KMS-11 (cell line): ENCODE measurements at regions not wholly inside any gene's neighbourhood (a gene's known extent, or its start where the extent isn't known, plus 50 kb on each side); places are given as distances from the start of the nearest gene placed in this dataset.

Experiments used
- H2AFZ ChIP-seq: fragments of 200-600 bp; sonication (generic); 2 replicates; pipeline ENCODE4 v1.6.1; 2016; ENCODE audit warnings: antibody characterized with exemption, mixed run types, low read depth
- H3K27ac ChIP-seq: fragments of 200-600 bp; sonication (generic); 2 replicates; pipeline ENCODE4 v1.6.1; 2016; ENCODE audit warnings: mild to moderate bottlenecking, mixed run types
- H3K27me3 ChIP-seq: fragments of 200-600 bp; sonication (generic); 2 replicates; pipeline ENCODE4 v1.6.1; 2017; ENCODE audit warnings: mild to moderate bottlenecking, low read depth, mixed run types, moderate library complexity; ENCODE audit not compliant: insufficient read depth
- H3K36me3 ChIP-seq: fragments of 200-600 bp; sonication (generic); 2 replicates; pipeline ENCODE4 v1.6.1; 2017; ENCODE audit warnings: mild to moderate bottlenecking, mixed run types; ENCODE audit not compliant: insufficient read depth
- H3K4me1 ChIP-seq: fragments of 200-600 bp; sonication (generic); 2 replicates; pipeline ENCODE4 v1.6.1; 2016; ENCODE audit warnings: mild to moderate bottlenecking, low read depth, mixed run types; ENCODE audit not compliant: poor library complexity, severe bottlenecking
- H3K4me2 ChIP-seq: fragments of 200-600 bp; sonication (generic); 2 replicates; pipeline ENCODE4 v1.7.0; 2016; ENCODE audit warnings: mild to moderate bottlenecking, mixed run types
- H3K4me3 ChIP-seq: fragments of 200-600 bp; sonication (generic); IDR thresholded peaks from 2 replicates; pipeline ENCODE4 v1.6.1; 2017; ENCODE audit warnings: low read depth, low read length, mixed read lengths; ENCODE audit not compliant: insufficient read depth
- H3K79me2 ChIP-seq: fragments of 200-600 bp; sonication (generic); 2 replicates; pipeline ENCODE4 v1.6.1; 2016; ENCODE audit warnings: low read depth, mixed run types; ENCODE audit not compliant: insufficient read depth
- H3K9ac ChIP-seq: fragments of 200-600 bp; sonication (generic); 2 replicates; pipeline ENCODE4 v1.6.1; 2016; ENCODE audit warnings: mild to moderate bottlenecking, mixed run types
- H4K20me1 ChIP-seq: fragments of 200-600 bp; sonication (generic); 2 replicates; pipeline ENCODE4 v1.6.1; 2016; ENCODE audit warnings: mild to moderate bottlenecking, mixed run types; ENCODE audit not compliant: insufficient read depth
- CTCF ChIP-seq: fragments of 200-600 bp; sonication (generic); conservative IDR thresholded peaks from 2 replicates; pipeline ENCODE4 v1.6.1; 2017; ENCODE audit warnings: low read depth, mild to moderate bottlenecking, antibody characterized with exemption, low read length, moderate library complexity, mixed read lengths

GRCh38 chr16:80280557-80280956, 260.2 kb upstream of the DYNLRB2 start:
- H3K4me1 ChIP-seq, result no peaks in the 10 kb centered on the region
- no peaks in the 10 kb centered on the region for H3K27me3 ChIP-seq
- H4K20me1 ChIP-seq, result no peaks in the 10 kb centered on the region
- TF ChIP-seq CTCF, result no peak
- no peaks in the 10 kb centered on the region for H3K79me2 ChIP-seq
- H2AFZ ChIP-seq, result no peak overlapping the region
- H3K4me2 ChIP-seq, result no peak overlapping the region
- H3K9ac ChIP-seq, result no peak overlapping the region
- H3K27ac ChIP-seq, result no peak overlapping the region
- no peak overlapping the region for H3K4me3 ChIP-seq
- H3K36me3 ChIP-seq, result no peaks in the 10 kb centered on the region

- no peak for TF ChIP-seq CTCF
- Histone ChIP-seq H3K36me3 (no peaks in the 10 kb centered on the region), H3K4me2 (no peak overlapping the region)
These were observed 261.1 kb upstream of the DYNLRB2 start for GRCh38 chr16:80279656-80280055.

GRCh38 chr16:80277182-80277581, 263.6 kb upstream of the DYNLRB2 start:
- H3K27ac ChIP-seq, result no peak overlapping the region
- no peak for TF ChIP-seq CTCF
- H3K4me1 ChIP-seq, result no peaks in the 10 kb centered on the region
- no peak overlapping the region for H3K4me3 ChIP-seq
- H3K79me2 ChIP-seq, result no peaks in the 10 kb centered on the region
- no peak overlapping the region for H3K9ac ChIP-seq
- no peaks in the 10 kb centered on the region for H3K27me3 ChIP-seq
- no peak overlapping the region for H3K4me2 ChIP-seq
- no peaks in the 10 kb centered on the region for H3K36me3 ChIP-seq
- no peaks in the 10 kb centered on the region for H4K20me1 ChIP-seq
- no peak overlapping the region for H2AFZ ChIP-seq

More at GRCh38 chr16:80279656-80280055, 261.1 kb upstream of the DYNLRB2 start:
- Histone ChIP-seq H3K27me3 (no peaks in the 10 kb centered on the region), H2AFZ (no peak overlapping the region), H4K20me1 (no peaks in the 10 kb centered on the region), H3K79me2 (no peaks in the 10 kb centered on the region), H3K4me3 (no peak overlapping the region), H3K4me1 (no peaks in the 10 kb centered on the region), H3K9ac (no peak overlapping the region), H3K27ac (no peak overlapping the region)

- Histone ChIP-seq H4K20me1 (no peaks in the 10 kb centered on the region), H3K4me3 (no peak overlapping the region), H3K4me1 (no peaks in the 10 kb centered on the region), H3K79me2 (no peaks in the 10 kb centered on the region), H3K27ac (no peak overlapping the region), H3K27me3 (no peaks in the 10 kb centered on the region), H3K4me2 (no peak overlapping the region), H3K9ac (no peak overlapping the region), H3K36me3 (no peaks in the 10 kb centered on the region), H2AFZ (no peak overlapping the region)
- TF ChIP-seq CTCF, result no peak
These were observed 266.1 kb upstream of the DYNLRB2 start for GRCh38 chr16:80274576-80275191.
